Stimulated activated naive CD8-positive, alpha-beta T cell treated with anti-CD3 and anti-CD28 coated beads, Interleukin-15, amount 100 ng/mL, for 72 hours (primary cell): ENCODE measurements at regions not wholly inside any gene's neighbourhood (a gene's known extent, or its start where the extent isn't known, plus 50 kb on each side); places are given as distances from the start of the nearest gene placed in this dataset.

Experiments used
- ATAC-seq: fragments of 150-1000 bp; cut with Tn5 transposase; 2 replicates; pipeline ENCODE4 v1.10.0; 2021; ENCODE audit warnings: mild to moderate bottlenecking, moderate library complexity
- DNase-seq, 2 donors: peaks; one replicate each; pipeline ENCODE4 v3.0.0; 2021 to 2022
- H3K27ac Mint-ChIP-seq, 2 donors: one replicate each; pipeline ENCODE4 v1.8.0; 2022; ENCODE audit warnings: mild to moderate bottlenecking in 2 of 2, mixed read lengths in 2 of 2, moderate library complexity in 2 of 2
- H3K27me3 Mint-ChIP-seq: one replicate; pipeline ENCODE4 v1.8.0; 2022; ENCODE audit warnings: mixed read lengths
- H3K4me1 Mint-ChIP-seq: one replicate; pipeline ENCODE4 v1.8.0; 2022; ENCODE audit warnings: mild to moderate bottlenecking, mixed read lengths
- H3K4me3 Mint-ChIP-seq, 2 donors: one replicate each; pipeline ENCODE4 v1.8.0; 2022; ENCODE audit warnings: mild to moderate bottlenecking in 2 of 2, mixed read lengths in 2 of 2, moderate library complexity in 1 of 2
- H3K9me3 Mint-ChIP-seq, 2 donors: one replicate each; pipeline ENCODE4 v1.8.0; 2022; ENCODE audit warnings: mixed read lengths in 2 of 2

DNA sequence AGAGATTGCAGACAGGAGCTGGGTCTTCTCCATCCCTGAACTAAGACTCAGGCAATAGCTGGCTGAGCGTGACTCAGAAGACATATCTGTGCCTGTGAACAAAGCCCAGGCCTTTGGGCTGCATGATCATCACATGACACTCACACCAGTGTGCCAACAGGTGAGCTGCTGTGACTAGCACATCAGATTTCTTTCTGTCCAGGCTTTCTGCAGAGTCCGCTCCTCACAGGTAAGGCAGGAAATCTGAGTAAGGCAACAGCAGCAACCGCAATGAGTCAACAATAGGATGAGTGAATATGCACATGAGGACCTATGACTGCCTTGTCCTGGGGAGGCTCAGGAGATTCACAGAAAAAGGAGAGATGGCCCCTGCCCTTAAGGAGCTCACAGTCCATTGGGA lies 293.6 kb downstream of the ACTL7B start:
- ATAC-seq (no peak), DNase-seq (no peak)
- Mint-ChIP-seq H3K4me1 (no peaks in the 10 kb centered on the region), H3K27me3 (no peaks in the 10 kb centered on the region), H3K4me3 (no peak overlapping the region), H3K27ac (no peak overlapping the region), H3K9me3 (peaks cover 0 to 7% of the 10 kb centered on the region in 2 donors)

DNA sequence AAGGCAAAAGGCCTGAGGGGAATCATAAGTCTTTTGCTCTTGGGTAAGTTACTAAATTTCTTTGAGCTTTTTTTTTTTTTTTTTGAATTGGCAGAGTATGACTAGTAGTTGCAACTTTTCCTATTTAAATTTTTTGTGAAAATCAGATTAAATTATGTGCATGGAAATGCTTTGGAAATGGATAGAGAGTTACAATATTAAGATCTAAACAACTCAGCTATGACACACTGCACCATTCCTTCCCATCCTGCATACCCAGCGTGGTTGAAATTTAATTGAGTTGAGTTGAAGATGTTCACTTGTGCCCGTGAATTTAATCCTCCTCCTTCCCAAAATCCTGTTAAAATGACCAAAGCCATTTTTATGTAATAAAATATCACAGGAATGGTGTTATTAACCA lies 296.4 kb downstream of the ACTL7B start:
- H3K4me1 Mint-ChIP-seq = no peaks in the 10 kb centered on the region
- peaks cover 0 to 7% of the 10 kb centered on the region in 2 donors for H3K9me3 Mint-ChIP-seq
- ATAC-seq = no peak
- DNase-seq = no peak
- no peak overlapping the region for H3K4me3 Mint-ChIP-seq
- no peak overlapping the region for H3K27ac Mint-ChIP-seq
- no peaks in the 10 kb centered on the region for H3K27me3 Mint-ChIP-seq

- H3K4me1 Mint-ChIP-seq = no peaks in the 10 kb centered on the region
- DNase-seq (no peak), ATAC-seq (no peak)
- H3K9me3 Mint-ChIP-seq = peaks cover 0 to 7% of the 10 kb centered on the region in 2 donors
- H3K27me3 Mint-ChIP-seq = no peaks in the 10 kb centered on the region
- no peak overlapping the region for H3K27ac Mint-ChIP-seq
- H3K4me3 Mint-ChIP-seq = no peak overlapping the region
These were observed 301.0 kb downstream of the ACTL7B start for GRCh38 chr9:108554831-108555230.

DNA sequence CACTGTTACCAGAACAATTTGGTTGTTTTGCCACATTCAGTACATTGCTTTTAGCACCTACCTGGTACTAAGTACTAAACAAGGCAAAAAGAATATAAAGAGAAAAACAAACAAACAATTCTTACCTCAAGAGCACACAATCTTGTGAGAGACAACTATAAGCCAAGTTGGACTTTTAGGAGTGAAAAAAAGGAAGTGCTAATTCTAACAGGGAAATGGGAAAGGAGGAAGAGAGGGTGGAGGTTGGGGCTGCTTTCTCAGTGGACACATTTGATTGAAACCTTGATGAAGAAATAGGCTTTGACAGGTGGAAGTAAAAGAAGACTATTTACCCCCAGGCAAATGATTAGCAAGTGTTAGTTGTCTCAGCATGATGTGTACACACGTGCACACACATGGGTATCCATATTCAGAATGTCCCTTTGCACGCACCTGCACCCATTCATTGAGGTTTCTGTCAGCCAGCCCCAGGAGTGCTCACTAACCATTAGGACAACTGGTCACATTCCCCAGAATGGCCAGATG lies 302.6 kb downstream of the ACTL7B start:
- peaks cover 0 to 2% of the 10 kb centered on the region in 2 donors for H3K9me3 Mint-ChIP-seq
- H3K27ac Mint-ChIP-seq = no peak overlapping the region
- DNase-seq = no peak
- no peak overlapping the region for H3K4me3 Mint-ChIP-seq
- H3K4me1 Mint-ChIP-seq = no peaks in the 10 kb centered on the region
- ATAC-seq = no peak
- H3K27me3 Mint-ChIP-seq = no peaks in the 10 kb centered on the region

- Mint-ChIP-seq H3K27ac (no peak overlapping the region), H3K4me1 (no peaks in the 10 kb centered on the region), H3K4me3 (no peak overlapping the region), H3K27me3 (no peaks in the 10 kb centered on the region), H3K9me3 (peaks cover 0 to 2% of the 10 kb centered on the region in 2 donors)
- DNase-seq (no peak), ATAC-seq (no peak)
These were observed 303.2 kb downstream of the ACTL7B start for GRCh38 chr9:108552459-108553040.

- no peaks in the 10 kb centered on the region for H3K4me1 Mint-ChIP-seq
- ATAC-seq = no peak
- DNase-seq = no peak
- no peak overlapping the region for H3K27ac Mint-ChIP-seq
- no peak overlapping the region for H3K4me3 Mint-ChIP-seq
- peaks cover 0 to 10% of the 10 kb centered on the region in 2 donors for H3K9me3 Mint-ChIP-seq
- H3K27me3 Mint-ChIP-seq = no peaks in the 10 kb centered on the region
These were observed 304.6 kb downstream of the ACTL7B start for GRCh38 chr9:108551030-108551841.

- Mint-ChIP-seq H3K4me3 (no peak overlapping the region), H3K27ac (no peak overlapping the region), H3K27me3 (no peaks in the 10 kb centered on the region), H3K9me3 (peaks cover 0 to 10% of the 10 kb centered on the region in 2 donors), H3K4me1 (no peaks in the 10 kb centered on the region)
- ATAC-seq (no peak), DNase-seq (no peak)
These were observed 305.7 kb downstream of the ACTL7B start for GRCh38 chr9:108550106-108550505.

DNA sequence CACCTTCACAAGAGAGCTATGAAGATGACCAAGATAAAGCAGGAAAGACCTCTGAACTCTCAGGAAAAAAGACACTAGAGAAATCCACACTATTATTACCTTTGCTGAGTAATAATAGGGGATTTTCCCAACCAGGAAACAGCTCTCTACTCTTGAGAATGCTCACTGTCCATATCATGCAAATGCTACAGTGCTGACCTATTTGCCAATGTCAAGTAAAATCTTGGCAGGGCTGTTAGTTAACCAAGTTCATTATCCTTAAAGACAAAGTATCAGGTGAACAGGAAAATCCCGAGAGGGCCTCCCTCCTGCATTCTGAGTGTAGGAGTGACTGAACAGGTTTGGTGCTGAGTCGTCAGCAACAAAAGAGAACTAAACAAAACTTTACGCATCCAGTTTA lies 306.6 kb downstream of the ACTL7B start:
- ATAC-seq (no peak), DNase-seq (no peak)
- no peaks in the 10 kb centered on the region for H3K27me3 Mint-ChIP-seq
- no peak overlapping the region for H3K4me3 Mint-ChIP-seq
- H3K9me3 Mint-ChIP-seq = peaks cover 0 to 10% of the 10 kb centered on the region in 2 donors
- H3K27ac Mint-ChIP-seq = no peak overlapping the region
- no peaks in the 10 kb centered on the region for H3K4me1 Mint-ChIP-seq

- H3K9me3 Mint-ChIP-seq = peaks cover 7 to 10% of the 10 kb centered on the region in 2 donors
- H3K27me3 Mint-ChIP-seq = no peaks in the 10 kb centered on the region
- H3K4me1 Mint-ChIP-seq = no peaks in the 10 kb centered on the region
- H3K4me3 Mint-ChIP-seq = no peak overlapping the region
- H3K27ac Mint-ChIP-seq = no peak overlapping the region
- ATAC-seq (no peak), DNase-seq (no peak)
These were observed 308.2 kb downstream of the ACTL7B start for GRCh38 chr9:108547411-108548135.

DNA sequence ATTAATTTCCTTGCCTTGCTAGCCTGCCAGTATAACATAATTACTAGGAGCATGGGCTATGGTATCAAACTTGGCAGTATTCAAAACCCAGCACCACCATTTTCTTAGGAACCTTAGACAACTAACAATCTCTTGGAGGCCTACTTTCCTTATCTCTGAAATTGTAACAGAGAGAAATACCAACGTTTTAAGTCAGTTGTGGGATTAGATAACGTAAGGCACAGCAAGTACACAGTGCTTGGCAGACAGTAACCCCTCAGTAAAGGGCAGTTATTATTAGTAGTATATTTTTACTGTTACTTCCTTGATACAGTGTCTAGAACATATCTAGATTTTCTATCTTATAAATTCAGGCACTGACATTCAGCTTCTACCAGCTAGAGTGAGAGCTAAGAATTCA lies 309.6 kb downstream of the ACTL7B start:
- H3K4me1 Mint-ChIP-seq = no peaks in the 10 kb centered on the region
- no peaks in the 10 kb centered on the region for H3K27me3 Mint-ChIP-seq
- H3K4me3 Mint-ChIP-seq = no peak overlapping the region
- ATAC-seq (no peak), DNase-seq (no peak)
- no peak overlapping the region for H3K27ac Mint-ChIP-seq
- H3K9me3 Mint-ChIP-seq = peaks cover 7 to 10% of the 10 kb centered on the region in 2 donors

- Mint-ChIP-seq H3K9me3 (peaks cover 7 to 10% of the 10 kb centered on the region in 2 donors), H3K27me3 (no peaks in the 10 kb centered on the region), H3K4me1 (no peaks in the 10 kb centered on the region), H3K27ac (no peak overlapping the region), H3K4me3 (no peak overlapping the region)
- DNase-seq (no peak), ATAC-seq (no peak)
These were observed 310.4 kb downstream of the ACTL7B start for GRCh38 chr9:108545436-108545835.

DNA sequence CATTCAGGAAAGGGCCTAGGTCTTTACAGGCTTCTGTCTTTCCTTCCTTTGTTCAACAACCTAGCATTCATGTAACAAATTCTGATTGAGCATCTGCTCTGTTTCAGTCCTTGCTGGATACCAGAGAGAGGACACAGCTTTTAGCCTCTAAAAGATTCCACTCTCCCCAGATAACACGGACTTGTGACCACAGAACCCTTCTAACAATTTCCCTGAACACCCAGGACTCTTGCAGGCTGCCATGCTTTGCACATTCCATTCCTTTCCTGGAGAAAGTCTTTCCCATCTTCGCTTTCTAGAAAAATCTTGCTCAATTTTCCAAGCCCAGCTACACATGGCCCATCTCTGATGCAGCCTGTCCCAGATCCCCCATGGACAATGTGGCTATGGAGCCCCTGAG lies 310.9 kb downstream of the ACTL7B start:
- H3K27me3 Mint-ChIP-seq = no peaks in the 10 kb centered on the region

GRCh38 chr9:108543251-108543778 lies 312.5 kb downstream of the ACTL7B start:
- DNase-seq (no peak), ATAC-seq (no peak)
- peaks cover 7 to 10% of the 10 kb centered on the region in 2 donors for H3K9me3 Mint-ChIP-seq
- H3K4me3 Mint-ChIP-seq = no peak overlapping the region
- no peaks in the 10 kb centered on the region for H3K27me3 Mint-ChIP-seq
- no peak overlapping the region for H3K27ac Mint-ChIP-seq
- H3K4me1 Mint-ChIP-seq = no peaks in the 10 kb centered on the region

More for the DNA sequence above, 310.9 kb downstream of the ACTL7B start:
- no peak for ATAC-seq
- Mint-ChIP-seq H3K9me3 (peaks cover 7 to 10% of the 10 kb centered on the region in 2 donors), H3K4me3 (no peak overlapping the region), H3K4me1 (no peaks in the 10 kb centered on the region), H3K27ac (no peak overlapping the region)
- DNase-seq = no peak

GRCh38 chr9:108537756-108538155 lies 318.0 kb downstream of the ACTL7B start:
- H3K4me3 Mint-ChIP-seq = no peak overlapping the region
- no peaks in the 10 kb centered on the region for H3K27me3 Mint-ChIP-seq
- H3K4me1 Mint-ChIP-seq = no peaks in the 10 kb centered on the region
- H3K27ac Mint-ChIP-seq = no peak overlapping the region
- H3K9me3 Mint-ChIP-seq = peaks cover 10 to 21% of the 10 kb centered on the region in 2 donors
- ATAC-seq (no peak), DNase-seq (no peak)

DNA sequence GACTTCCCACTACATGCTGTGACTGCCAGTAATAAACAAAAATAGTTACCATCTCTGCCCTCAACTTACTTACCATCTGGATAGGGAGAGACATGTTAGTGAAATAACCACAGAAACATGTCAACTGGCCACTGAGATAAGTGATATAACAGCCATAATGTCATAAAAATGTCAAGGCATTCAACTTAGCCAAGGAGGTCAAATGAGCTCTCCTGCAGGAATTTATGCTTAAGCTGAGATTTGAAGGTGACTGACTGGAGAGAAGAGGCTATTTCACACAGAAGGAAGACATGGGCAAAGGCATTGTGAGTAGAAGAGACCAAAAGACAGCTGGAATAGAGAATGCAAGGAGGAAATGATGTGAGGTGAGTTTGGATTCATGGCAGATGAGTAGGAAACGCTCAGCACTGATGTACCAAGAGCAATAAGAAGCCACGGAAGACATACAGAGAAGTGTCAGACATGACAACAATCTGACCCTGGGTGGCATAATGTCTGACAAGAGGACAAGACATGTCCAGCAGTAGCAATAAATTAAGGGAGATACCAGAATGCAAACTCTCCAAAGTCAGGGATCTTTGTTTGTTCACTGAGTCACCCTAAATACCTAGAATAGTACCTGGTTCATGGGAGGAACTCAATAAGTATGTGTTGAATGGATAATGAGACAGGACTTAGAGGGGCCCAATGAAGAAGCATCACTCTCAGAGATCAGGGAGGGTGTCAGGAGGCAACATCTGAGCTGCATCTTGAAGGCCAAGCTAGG lies 318.8 kb downstream of the ACTL7B start:
- no peak for DNase-seq
- H3K27ac Mint-ChIP-seq = no peak overlapping the region
- no peak overlapping the region for H3K4me3 Mint-ChIP-seq
- no peaks in the 10 kb centered on the region for H3K4me1 Mint-ChIP-seq
- peaks cover 10 to 21% of the 10 kb centered on the region in 2 donors for H3K9me3 Mint-ChIP-seq
- ATAC-seq = no peak
- H3K27me3 Mint-ChIP-seq = no peaks in the 10 kb centered on the region
